Gastrocnemius medialis (tissue), 4 donors: ENCODE measurements at regions not wholly inside any gene's neighbourhood (a gene's known extent, or its start where the extent isn't known, plus 50 kb on each side); places are given as distances from the start of the nearest gene placed in this dataset.

Experiments used
- ATAC-seq, 2 donors: fragments of 150-250 bp; one replicate each; pipeline ENCODE4 v1.9.1; 2016
- DNase-seq, 2 donors: peaks; one replicate each; pipeline ENCODE4 v3.0.0-alpha.2; 2019
- H3K27ac ChIP-seq, 4 donors: fragments of 200-600 bp; sonication (generic); 1 replicate in 1 of 4; 2 replicates in 3 of 4; pipeline ENCODE4 v1.5.1; 2016 to 2018; ENCODE audit warnings: mild to moderate bottlenecking in 2 of 4, moderate library complexity in 1 of 4
- H3K27me3 ChIP-seq, 3 donors: fragments of 200-600 bp; sonication (generic) in 2 of 3; 1 replicate in 1 of 3; 2 replicates in 2 of 3; pipeline versions ENCODE4 v1.5.1 to v1.6.0; 2016 to 2019; ENCODE audit warnings: mild to moderate bottlenecking in 1 of 3, moderate library complexity in 1 of 3
- H3K36me3 ChIP-seq, 2 donors: fragments of 200-600 bp; sonication (generic) in 1 of 2; one replicate each; pipeline ENCODE4 v1.5.1; 2017 to 2018
- H3K4me1 ChIP-seq, 2 donors: fragments of 200-600 bp; sonication (generic) in 1 of 2; one replicate each; pipeline ENCODE4 v1.5.1; 2016 to 2017; ENCODE audit warnings: mild to moderate bottlenecking in 2 of 2
- H3K4me3 ChIP-seq, 4 donors: fragments of 200-600 bp; sonication (generic) in 3 of 4; 1 replicate in 1 of 4; 2 replicates in 3 of 4; pipeline ENCODE4 v1.5.1; 2016 to 2019; ENCODE audit warnings: mild to moderate bottlenecking in 2 of 4
- H3K9me3 ChIP-seq, 3 donors: fragments of 200-600 bp; sonication (generic) in 2 of 3; 1 replicate in 1 of 3; 2 replicates in 2 of 3; pipeline ENCODE4 v1.5.1; 2016 to 2019
- CTCF ChIP-seq, 5 experiments: fragments of 450-650 bp in 3 of 5; fragments of 200-600 bp in 2 of 5; sonication (generic) in 2 of 5; IDR thresholded peaks in 4 of 5; conservative IDR thresholded peaks in 1 of 5; 1 replicate in 4 of 5; 2 replicates in 1 of 5; pipeline ENCODE4 v1.5.1; 2016 to 2019; ENCODE audit warnings: antibody characterized with exemption in 5 of 5, mild to moderate bottlenecking in 3 of 5, moderate library complexity in 3 of 5
- POLR2A ChIP-seq, 2 donors: fragments of 450-650 bp; IDR thresholded peaks; one replicate each; pipeline ENCODE4 v1.6.1; 2017; ENCODE audit warnings: antibody characterized with exemption in 2 of 2, mild to moderate bottlenecking in 2 of 2, moderate library complexity in 2 of 2
- in situ Hi-C, 4 donors: fragments of 200-750 bp; cut with MboI; loops; one replicate each; pipeline versions ENCODE4 v1.15.0 to v1.8.0; 2017; ENCODE audit warnings: low sequenced_read_pairs in 4 of 4
- intact Hi-C: fragments of 100-400 bp; cut with DNase I; formaldehyde crosslinking; loops from one replicate; pipeline ENCODE4 v1.15.1; 2023; ENCODE audit warnings: low total_unique reads
- microRNA-seq, 2 donors: library from miRNA; unstranded; fragments of <30 nt; microRNA quantifications; one replicate each; pipeline ENCODE4, GENCODE V29; 2016; ENCODE audit warnings: borderline replicate concordance in 2 of 2

- Histone ChIP-seq H3K9me3 (no peaks in the 10 kb centered on the region), H3K27me3 (no peaks in the 10 kb centered on the region), H3K4me3 (no peak overlapping the region), H3K36me3 (no peaks in the 10 kb centered on the region), H3K4me1 (peaks cover 21 to 24% of the 10 kb centered on the region in 2 donors), H3K27ac (no peak overlapping the region)
- DNase-seq (no peak), ATAC-seq (no peak)
- in situ Hi-C loops (loop anchor here in 1 of 4 donors (25.0 kb wide), 1 partner anchor 616 kb away; no protein-coding TSS in a partner anchor), intact Hi-C loops (no loop called here)
- TF ChIP-seq CTCF (IDR thresholded peaks at IDR 0.05 in 4 of 5, conservative IDR thresholded peaks at IDR 0.05 in 1 of 5), result no peak
- TF ChIP-seq POLR2A (IDR thresholded peaks at IDR 0.05), result no peak
Measured at GRCh38 chr13:99620806-99621205, 119.5 kb downstream of the TM9SF2 start.

DNA sequence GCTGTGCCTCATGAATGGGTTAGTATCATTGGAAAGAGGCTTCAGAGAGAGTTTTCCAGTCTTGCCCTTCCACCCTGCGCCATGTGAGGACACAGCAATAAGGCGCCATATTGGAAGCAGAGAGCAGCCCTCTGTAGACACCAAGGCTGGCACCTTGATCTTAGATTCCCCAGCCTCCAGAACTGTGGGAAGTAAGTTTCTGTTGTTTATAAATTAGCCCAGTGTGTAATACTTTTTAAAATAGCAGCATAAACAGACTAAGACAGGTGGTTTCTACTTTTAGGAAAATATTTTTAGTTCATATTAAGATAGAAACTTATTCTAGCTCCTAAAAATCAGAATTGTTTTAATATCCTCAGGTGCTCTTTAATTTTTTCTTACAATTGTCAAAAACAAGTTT is 117.9 kb downstream of the TM9SF2 start:
- Histone ChIP-seq H3K27me3 (no peaks in the 10 kb centered on the region), H3K9me3 (no peaks in the 10 kb centered on the region), H3K4me1 (peaks cover 21 to 24% of the 10 kb centered on the region in 2 donors), H3K27ac (peak overlapping the region in 3 of 4 donors; percentile 13 to 55 (median 27)), H3K36me3 (no peaks in the 10 kb centered on the region), H3K4me3 (no peak overlapping the region)
- intact Hi-C loops (no loop called here), in situ Hi-C loops (loop anchor here in 1 of 4 donors (25.0 kb wide), 1 partner anchor 618 kb away; no protein-coding TSS in a partner anchor)
- ATAC-seq (peak; percentile 44 to 55), DNase-seq (no peak)
- TF ChIP-seq CTCF (IDR thresholded peaks at IDR 0.05 in 4 of 5, conservative IDR thresholded peaks at IDR 0.05 in 1 of 5) (no peak), POLR2A (IDR thresholded peaks at IDR 0.05) (no peak)

DNA sequence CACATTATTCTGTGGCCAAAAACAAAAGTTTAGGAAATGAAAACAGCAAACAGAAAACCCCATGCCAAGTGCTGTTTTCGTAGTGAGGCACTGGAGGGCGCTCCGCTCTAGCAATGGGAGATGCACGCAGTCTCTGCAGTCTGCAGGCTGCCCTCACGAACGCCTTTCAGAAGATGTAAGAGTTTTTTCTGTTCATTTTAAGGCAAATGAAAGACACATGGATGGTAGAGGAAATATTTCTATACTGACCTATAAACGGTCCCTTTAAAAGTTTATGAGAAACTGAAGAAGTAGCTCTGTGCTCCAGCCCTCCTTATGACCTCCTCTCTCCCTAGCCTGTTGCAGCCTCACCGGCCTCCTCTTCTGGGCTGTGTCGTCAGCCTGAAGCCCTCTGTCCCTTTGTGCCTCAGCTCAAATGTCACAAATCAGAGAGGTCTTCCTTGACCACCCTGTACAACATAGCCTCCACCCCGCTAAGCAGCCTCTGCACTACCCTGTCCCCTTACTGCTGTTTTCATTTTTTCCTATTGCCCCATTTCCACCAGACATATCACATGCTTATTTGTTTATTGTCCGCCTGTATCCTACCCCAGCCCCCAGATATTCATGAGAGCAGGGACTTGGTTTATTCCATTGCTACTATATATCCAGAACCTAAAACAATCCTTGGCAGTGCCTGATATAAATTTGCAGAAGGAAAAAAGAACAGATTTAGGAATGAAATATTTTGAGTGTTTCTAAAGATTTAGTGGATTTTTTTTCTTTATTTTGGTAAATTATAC is 116.4 kb downstream of the TM9SF2 start:
- ATAC-seq (peak in 1 of 2 donors; percentile 55), DNase-seq (peak in 1 of 2 donors; percentile 26)
- no peaks in the 10 kb centered on the region for H3K36me3 ChIP-seq
- H3K27ac ChIP-seq, result no peak overlapping the region
- no peak for TF ChIP-seq POLR2A (IDR thresholded peaks at IDR 0.05)
- peak; percentile 26 to 57 (median 50) for TF ChIP-seq CTCF (IDR thresholded peaks at IDR 0.05 in 4 of 5, conservative IDR thresholded peaks at IDR 0.05 in 1 of 5)
- no peak overlapping the region for H3K4me3 ChIP-seq
- H3K9me3 ChIP-seq, result no peaks in the 10 kb centered on the region
- in situ Hi-C loops, result loop anchor here in 1 of 4 donors (25.0 kb wide), 1 partner anchor 620 kb away; no protein-coding TSS in a partner anchor
- H3K27me3 ChIP-seq, result no peaks in the 10 kb centered on the region
- intact Hi-C loops, result no loop called here
- peaks cover 21 to 24% of the 10 kb centered on the region in 2 donors for H3K4me1 ChIP-seq

DNA sequence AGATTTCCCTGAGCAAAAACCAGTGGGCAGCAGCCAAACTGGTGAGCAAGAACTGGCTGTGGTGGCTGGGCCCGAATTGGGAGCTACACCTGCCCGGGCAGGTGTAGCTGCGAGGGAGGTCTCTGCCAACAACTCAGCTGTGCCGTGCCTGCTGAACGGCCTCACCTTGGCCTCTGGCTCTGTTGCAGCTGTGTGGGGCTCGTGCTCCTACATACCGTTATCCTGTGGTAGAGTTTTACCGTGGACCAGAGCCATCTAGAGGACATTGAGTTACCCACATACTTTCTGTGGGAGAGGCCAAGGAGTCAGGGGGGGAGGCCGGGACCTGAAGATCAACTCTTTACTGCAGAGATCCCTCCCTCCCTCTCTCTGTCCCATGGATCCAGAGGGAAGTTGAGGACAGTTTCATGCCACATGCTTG is 113.2 kb downstream of the TM9SF2 start:
- Histone ChIP-seq H3K4me3 (no peak overlapping the region), H3K27me3 (no peaks in the 10 kb centered on the region), H3K36me3 (no peaks in the 10 kb centered on the region), H3K9me3 (no peaks in the 10 kb centered on the region), H3K4me1 (peaks cover 14 to 17% of the 10 kb centered on the region in 2 donors), H3K27ac (no peak overlapping the region)
- ATAC-seq, result no peak
- intact Hi-C loops, result no loop called here
- TF ChIP-seq CTCF (IDR thresholded peaks at IDR 0.05 in 4 of 5, conservative IDR thresholded peaks at IDR 0.05 in 1 of 5) (no peak), POLR2A (IDR thresholded peaks at IDR 0.05) (no peak)
- no peak for DNase-seq
- in situ Hi-C loops, result loop anchor here in 1 of 4 donors (25.0 kb wide), 1 partner anchor 623 kb away; no protein-coding TSS in a partner anchor

Small RNA genes lying in the stretch of these regions (microRNA-seq; reads per million reads assigned to microRNA genes)
- 0 reads per million in 2 donors for gene MIR4306
